GM12875 (cell line): ENCODE measurements at regions not wholly inside any gene's neighbourhood (a gene's known extent, or its start where the extent isn't known, plus 50 kb on each side); places are given as distances from the start of the nearest gene placed in this dataset.

Experiments used
- H3K4me3 ChIP-seq: one replicate; pipeline ENCODE4 v1.5.1; 2011; ENCODE audit warnings: low read depth, low read length, control low read depth
- CTCF ChIP-seq: IDR thresholded peaks from 2 replicates; pipeline ENCODE4 v1.5.1; 2011; ENCODE audit warnings: low read depth, mild to moderate bottlenecking, control low read depth, inconsistent platforms, low read length, moderate library complexity, borderline replicate concordance; ENCODE audit not compliant: insufficient read depth

GRCh38 chr3:124292329-124292728 lies 300.4 kb upstream of the ROPN1 start:
- TF ChIP-seq CTCF: no peak
- H3K4me3 ChIP-seq: no peak overlapping the region

GRCh38 chr3:124293584-124293983 lies 301.7 kb upstream of the ROPN1 start:
- TF ChIP-seq CTCF: no peak
- no peak overlapping the region for H3K4me3 ChIP-seq

DNA sequence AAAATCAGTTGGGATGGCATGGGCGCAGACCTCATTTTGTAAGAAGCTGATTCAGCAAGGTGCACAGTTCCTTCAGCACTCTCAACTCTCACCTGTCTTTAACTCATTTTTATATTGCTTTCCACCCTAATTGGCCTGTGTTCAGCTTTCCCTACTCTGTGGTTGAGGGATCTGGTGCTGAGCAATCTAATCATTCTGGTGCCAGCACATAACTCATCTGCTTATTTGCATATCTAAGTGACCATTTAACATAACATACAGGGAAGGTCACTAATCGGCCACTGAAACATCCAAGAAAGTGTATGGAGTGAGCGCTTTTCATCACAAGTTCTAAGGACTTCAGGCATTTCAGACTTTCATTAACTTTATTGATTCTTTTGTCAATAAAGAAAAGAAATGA lies 303.4 kb upstream of the ROPN1 start:
- TF ChIP-seq CTCF: no peak
- no peak overlapping the region for H3K4me3 ChIP-seq

- TF ChIP-seq CTCF: no peak
- H3K4me3 ChIP-seq: no peak overlapping the region
Observed at GRCh38 chr3:124296406-124296805, 304.5 kb upstream of the ROPN1 start.

DNA sequence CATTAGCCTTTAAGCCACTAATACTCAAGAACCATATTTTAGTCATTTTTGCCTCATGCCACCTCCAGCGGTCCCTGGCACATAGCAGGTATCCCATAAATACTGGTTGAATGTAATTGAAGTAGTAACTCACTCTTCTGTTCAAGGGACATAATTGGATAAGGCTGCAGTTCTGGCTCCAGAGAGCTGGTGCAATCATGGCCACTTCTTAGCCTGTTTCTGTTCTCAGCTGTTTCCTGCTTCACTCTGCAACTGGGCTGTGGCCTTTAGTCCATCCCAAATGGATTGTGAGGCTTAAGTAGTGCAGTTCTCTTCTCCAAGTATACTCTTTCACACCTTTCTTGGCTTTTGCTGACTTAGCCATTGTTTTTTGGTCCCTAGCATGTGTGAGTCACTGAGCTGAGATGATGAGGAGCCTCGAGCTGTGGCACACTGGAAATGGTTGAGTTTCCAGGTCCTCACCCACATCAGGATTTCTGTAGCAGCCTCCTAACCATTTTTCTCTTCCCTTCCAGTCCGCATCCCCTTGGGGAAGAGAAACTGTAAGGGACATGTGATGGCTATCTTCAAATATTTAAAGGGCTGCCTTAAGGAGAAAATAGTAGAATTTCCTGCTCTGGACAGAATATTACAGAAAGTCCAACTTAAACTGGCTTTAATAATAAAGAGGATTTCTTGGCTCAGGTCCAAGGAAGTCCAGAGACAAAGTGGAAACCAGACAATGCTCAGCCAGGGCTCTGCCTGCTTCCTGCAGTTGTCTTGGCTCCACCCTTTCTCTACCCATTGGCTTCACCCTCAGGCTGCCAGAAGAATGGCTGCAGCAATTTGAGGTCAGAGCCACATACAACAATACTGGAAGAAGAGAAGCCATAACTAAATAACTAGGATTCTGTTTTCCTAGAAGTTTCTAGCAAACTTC lies 305.4 kb upstream of the ROPN1 start:
- TF ChIP-seq CTCF: no peak

DNA sequence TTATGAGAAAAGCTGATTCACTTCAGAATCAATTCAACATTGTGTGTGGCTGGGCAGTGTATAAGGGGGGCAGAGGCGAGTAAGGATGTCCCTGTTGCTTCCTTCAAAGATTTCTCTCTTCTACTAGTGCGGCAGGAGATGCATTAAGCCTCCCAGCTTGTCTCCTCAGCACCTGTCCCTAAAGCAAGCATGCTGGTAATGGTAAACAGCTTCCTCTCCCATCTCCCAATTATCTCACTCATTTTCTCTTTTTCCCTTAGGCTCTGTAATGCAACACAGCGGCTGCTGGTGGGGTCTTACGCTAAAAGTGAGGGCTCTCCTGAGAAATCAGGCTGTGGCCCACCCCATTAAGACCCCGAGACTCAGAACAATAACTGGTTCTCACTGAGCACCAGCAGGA lies 306.4 kb upstream of the ROPN1 start:
- H3K4me3 ChIP-seq: no peak overlapping the region
- no peak for TF ChIP-seq CTCF

More for the DNA sequence above, 305.4 kb upstream of the ROPN1 start:
- H3K4me3 ChIP-seq: no peak overlapping the region

DNA sequence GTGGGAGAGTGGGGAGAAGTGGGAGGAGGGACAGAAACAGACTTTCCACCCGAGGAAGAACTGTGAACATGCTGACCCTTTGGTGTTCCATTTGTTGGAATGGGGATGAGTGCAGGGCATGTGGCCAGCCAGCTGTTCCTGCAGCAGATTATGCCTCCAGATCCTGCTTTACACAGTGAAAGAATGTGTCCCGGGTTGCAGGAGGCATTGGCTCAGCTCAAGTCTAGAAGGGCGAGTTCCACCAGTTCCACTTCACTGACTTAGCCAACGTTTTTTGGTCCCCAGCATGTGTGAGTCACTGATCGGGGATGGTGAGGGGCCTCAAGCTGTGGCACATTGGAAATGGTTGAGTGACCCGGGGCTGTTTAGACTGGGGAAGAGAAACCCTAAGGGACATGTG lies 307.0 kb upstream of the ROPN1 start:
- no peak for TF ChIP-seq CTCF
- no peak overlapping the region for H3K4me3 ChIP-seq
